Breast epithelium (tissue), 3 donors: ENCODE measurements at regions not wholly inside any gene's neighbourhood (a gene's known extent, or its start where the extent isn't known, plus 50 kb on each side); places are given as distances from the start of the nearest gene placed in this dataset.

Experiments used
- POLR2A ChIP-seq: fragments of 450-650 bp; IDR thresholded peaks from one replicate; pipeline ENCODE4 v1.6.1; 2016; ENCODE audit warnings: antibody characterized with exemption, mild to moderate bottlenecking, moderate library complexity
- TF ChIP-seq, protein P1 (sequence below), 3 donors: fragments of 450-650 bp; IDR thresholded peaks; one replicate each; pipeline ENCODE4 v1.5.1; 2016 to 2017; ENCODE audit warnings: antibody characterized with exemption in 3 of 3, mild to moderate bottlenecking in 3 of 3, moderate library complexity in 3 of 3

- TF ChIP-seq, protein P1, sequence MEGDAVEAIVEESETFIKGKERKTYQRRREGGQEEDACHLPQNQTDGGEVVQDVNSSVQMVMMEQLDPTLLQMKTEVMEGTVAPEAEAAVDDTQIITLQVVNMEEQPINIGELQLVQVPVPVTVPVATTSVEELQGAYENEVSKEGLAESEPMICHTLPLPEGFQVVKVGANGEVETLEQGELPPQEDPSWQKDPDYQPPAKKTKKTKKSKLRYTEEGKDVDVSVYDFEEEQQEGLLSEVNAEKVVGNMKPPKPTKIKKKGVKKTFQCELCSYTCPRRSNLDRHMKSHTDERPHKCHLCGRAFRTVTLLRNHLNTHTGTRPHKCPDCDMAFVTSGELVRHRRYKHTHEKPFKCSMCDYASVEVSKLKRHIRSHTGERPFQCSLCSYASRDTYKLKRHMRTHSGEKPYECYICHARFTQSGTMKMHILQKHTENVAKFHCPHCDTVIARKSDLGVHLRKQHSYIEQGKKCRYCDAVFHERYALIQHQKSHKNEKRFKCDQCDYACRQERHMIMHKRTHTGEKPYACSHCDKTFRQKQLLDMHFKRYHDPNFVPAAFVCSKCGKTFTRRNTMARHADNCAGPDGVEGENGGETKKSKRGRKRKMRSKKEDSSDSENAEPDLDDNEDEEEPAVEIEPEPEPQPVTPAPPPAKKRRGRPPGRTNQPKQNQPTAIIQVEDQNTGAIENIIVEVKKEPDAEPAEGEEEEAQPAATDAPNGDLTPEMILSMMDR (IDR thresholded peaks at IDR 0.05): no peak
- no peak for TF ChIP-seq POLR2A
Observed at GRCh38 chr4:104989371-104989770, 157.3 kb upstream of the TET2 start.
